GM21526 (cell line): ENCODE measurements at regions not wholly inside any gene's neighbourhood (a gene's known extent, or its start where the extent isn't known, plus 50 kb on each side); places are given as distances from the start of the nearest gene placed in this dataset.
"Not testable (repeated sequence)": the region's sequence is repeated elsewhere in the genome, so short reads cannot be mapped to it uniquely, and the experiment has no call there.

ENCODE experiments used
- ATAC-seq: cut with Tn5 transposase; IDR thresholded peaks from one replicate; pipeline ENCODE4 v1.9.1; 2021; ENCODE audit warnings: moderate library complexity; ENCODE audit not compliant: unreplicated experiment, low FRiP score

DNA sequence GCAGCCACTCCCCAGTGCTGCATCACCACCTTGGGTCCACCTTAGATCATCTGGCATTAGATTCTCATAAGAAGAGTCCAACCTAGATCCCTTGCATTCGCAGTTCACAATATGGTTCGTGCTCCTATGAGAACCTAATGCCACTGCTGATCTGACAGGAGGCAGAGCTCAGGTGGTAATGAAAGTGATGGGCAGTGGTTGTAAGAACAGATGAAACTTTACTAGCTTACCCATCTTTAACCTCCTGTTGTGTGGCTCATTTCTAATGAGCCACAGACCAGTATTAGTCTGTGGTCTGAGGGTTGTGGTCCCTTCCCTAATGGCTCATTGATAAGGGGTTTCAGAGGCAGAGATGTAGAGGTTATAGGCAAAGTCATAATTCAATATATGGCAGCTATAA is 615.9 kb upstream of the MIS18BP1 start:
- peak; percentile 9 for ATAC-seq

DNA sequence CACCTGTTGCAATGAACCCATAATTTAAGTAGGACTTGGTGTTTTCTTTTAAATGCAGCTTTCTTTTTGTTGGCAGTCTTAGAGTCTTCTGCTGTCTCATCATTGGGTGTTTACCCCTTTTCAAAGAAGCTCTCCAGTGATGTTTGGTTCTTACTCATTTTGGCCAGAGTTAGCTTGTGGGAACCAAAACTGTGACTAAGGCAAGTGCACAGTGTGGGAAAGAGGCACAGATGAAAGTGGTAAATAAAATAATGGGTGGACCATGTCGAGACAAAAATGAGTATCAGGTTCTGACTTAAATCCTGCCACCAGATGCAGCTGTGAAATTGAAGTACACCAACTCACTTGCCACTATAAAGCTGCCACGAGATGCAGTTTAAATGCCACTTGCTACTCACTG is 615.4 kb upstream of the MIS18BP1 start:
- peak; percentile 64 for ATAC-seq

DNA sequence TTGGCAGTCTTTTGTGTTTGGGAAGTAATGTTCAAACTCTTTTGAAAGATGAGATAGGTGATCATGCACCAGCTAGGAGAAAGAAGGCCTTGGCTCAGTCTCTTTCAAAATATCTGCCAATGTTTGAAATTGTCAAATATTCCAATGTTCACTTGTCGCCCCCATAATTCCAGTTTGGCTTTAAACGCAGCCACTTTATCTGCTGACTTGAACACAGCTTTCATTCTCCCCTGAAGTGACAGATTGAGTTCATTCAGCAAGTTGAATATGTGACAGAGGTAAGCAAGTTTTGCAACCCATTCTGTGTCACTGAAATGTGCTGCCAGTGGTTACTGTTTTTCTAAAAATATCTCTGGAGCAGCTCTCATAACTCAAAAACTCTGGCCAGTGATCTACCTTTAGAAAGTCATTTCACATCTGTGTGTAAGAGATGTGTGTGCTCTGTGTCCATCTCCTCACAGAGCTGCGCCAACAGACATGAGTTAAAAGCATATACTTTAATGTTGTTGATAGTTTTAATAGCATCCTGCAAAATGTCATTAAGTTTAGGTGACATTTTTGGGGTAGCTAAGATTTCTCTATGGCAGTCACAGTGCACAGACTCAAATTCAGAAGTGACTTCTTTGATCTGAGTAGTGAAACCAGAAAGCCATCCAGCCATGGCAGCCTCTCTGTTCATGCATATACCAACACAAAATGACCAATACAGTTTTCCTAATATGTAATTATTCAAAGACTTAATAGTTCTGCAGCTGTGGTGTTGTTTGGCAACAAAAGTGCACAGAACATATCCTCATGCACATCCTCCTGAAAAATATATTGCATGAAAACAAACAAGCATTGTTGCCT is 614.3 kb upstream of the MIS18BP1 start:
- peak; percentile 65 for ATAC-seq

DNA sequence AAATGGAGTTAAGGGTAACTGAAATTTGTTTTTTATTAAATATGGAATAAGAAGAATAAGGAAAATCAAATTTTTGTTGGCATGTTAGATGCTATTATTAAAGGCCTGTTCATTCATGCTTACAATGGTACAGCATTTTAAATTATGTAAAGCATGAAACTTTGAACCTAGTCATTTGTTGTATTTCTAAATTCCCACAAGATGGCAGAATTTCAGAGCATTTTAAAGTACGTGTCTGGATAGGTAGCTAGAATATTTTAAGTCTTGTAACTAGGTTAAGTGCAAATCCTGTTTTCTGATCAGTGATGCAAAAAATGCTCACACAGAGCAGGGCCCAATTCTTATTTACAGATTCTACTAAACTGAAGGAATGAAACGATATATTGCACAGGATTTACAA is 585.6 kb upstream of the MIS18BP1 start:
- no peak for ATAC-seq

DNA sequence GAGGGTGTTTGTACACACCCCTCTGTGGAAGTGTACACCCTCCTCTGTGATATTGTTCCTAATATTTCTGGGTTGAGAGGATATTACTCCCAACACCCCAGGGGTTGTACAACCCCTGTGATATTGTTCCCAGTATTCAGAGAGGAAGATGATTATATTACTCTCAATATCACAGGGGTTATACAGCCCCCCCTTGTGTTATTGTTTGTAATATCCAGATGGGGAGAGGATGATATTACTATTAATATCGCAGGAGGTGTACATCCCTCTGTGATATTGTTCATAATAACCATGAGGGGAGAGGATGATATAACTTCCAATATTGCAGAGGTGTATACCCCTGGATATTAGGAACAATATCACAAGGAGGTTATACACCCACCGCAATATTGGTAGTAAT is 566.1 kb upstream of the MIS18BP1 start:
- ATAC-seq = no peak

DNA sequence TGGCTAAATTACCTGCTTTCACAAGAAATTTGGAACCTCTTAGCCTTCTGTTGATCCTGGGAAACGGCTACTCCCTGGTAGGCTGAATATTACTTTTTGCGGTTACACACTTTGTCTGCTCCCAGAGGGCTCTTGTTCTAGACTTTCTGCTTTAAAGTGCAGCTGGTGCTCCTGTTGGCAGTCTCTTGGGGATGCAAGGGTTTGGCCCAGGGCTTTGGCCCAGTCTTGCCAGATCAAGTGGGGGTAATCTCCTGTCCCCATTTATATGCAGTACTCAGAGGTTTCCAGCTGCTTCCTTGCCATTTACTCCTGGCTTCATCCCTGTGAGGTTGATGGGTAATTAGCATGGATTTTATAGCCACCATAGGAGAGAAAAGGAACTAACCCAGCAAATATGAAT is 558.2 kb upstream of the MIS18BP1 start:
- ATAC-seq = no peak

DNA sequence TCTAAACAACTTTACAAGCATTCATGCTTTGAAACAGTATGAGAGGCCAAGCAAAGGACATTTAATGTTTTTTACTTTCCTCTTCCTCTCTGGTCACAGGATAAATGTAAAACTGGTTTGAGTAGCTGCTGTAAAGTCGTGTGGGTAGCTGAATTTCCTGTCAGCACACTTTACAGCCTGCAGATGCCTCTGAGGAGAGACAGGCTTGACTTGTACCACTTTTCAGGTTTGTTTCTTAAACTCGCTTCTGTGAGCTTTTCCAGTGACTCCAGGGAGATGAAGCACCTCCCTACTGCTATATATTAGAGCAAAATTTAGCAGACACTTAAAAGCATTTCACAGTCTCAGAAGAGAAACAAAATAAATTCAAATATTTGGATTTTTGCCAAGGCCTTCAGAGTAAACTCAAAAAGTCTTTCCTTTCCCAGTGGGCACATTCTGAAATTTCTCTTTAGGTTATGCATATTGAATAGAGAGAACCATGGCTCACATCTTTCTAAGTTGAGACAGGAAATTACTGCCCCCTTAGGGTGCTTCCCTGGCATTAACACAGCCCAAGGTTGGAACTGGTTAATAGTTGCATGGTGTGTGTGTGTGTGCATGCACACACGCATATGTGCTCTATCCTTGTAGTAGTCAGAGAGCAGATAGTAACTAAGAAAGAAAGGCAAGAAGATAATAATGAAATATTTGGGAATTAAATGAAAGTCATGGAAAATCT is 557.3 kb upstream of the MIS18BP1 start:
- ATAC-seq = no peak

DNA sequence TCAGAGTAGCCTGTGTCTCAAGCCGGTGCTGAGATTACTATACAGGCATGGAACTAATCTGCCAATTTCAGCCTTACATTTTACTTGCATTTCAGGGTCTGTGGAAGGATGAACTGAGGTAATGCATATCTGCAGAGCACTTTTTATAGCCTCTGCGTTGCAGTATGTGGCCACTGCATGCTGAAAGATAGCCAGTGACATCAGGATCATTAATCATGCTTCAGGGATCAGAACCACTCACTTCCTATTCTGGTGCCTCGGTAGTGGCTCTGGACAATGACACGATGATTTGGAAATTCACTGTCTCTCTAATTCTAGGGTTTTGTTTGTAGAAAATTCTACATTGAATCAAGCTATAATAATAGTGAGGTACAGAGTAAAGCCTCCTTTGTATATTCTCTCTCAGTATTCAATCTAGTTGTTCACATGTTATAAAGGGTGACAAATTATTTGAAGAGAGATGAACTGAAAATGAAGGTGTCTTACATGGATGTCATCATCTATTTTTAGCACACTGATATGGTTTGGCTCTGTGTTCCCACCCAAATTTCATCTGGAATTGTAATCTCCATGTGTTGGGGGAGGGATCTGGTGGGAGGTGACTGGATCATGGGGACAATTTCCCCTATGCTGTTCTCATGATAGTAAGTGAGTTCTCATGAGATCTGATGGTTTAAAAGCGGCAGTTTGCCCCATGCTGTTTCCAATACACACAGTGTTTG is 554.3 kb upstream of the MIS18BP1 start:
- ATAC-seq = no peak

DNA sequence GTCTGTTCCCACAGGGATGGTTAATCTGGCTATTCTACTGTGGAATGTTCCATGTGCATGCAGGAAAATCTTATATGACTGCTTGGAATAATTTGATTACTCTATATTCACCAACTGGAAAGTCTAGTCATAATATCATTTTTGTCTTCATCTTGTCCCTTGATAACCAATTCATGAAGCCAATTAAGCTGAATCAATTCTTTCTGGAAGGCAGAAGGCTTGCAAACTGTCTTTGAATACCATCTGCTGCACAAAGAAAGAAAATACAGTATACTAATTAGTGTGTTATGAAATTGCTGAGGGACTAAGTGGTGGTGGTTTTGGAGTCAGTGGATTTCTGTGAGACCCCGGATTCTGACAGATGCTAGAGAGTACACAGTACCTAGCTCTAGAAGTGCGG is 546.5 kb upstream of the MIS18BP1 start:
- ATAC-seq = no peak

DNA sequence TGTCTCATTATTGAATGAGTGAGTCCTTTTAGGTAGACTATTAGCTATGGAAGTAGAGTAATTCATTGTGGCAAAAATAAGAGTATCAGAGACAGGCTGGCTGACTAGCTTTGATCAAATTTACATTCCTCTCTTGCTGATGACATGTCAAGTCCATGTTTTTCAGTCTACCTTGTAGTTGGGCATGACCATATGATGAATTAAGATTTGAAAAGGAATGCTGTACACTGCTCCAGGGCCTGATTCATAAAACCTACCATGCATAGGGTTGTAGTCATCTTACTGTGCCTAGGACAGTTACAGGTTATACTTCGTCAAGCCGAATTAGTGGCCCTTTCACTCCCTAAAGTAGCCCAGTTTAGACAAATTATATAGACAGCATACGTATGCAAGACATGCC is 545.7 kb upstream of the MIS18BP1 start:
- ATAC-seq = no peak

DNA sequence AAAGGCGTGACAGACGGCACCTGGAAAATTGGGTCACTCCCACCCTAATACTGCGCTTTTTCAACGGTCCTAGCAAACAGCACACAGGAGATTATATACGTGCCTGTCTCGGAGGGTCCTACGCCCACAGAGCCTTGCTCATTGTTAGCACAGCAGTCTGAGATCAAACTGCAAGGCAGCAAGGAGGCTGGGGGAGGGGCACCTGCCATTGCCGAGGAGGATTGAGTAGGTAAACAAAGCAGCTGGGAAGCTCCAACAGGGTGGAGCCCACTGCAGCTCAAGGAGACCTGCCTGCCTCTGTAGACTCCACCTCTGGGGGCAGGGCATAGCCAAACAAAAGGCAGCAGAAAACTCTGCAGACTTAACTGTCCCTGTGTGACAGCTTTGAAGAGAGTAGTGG is 543.0 kb upstream of the MIS18BP1 start:
- ATAC-seq = not testable (repeated sequence)

DNA sequence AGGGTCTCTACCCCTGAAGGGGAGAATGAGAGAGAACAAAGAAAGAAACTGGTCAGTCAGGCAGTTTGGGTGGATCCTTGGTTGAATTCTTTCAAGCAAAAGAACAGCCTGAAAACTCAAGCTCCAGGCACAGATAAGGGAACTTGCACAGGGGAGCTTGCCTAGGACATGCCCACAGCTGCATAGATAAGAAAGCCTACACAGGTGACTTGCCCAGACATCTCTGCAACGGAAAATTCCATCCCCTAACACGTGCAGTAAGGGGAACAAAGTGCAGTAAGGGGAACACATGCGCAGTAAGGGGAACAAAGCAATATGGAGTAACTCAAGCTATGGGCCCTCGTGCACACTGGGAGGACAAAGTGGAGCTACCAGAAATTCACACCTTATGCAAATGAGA is 540.1 kb upstream of the MIS18BP1 start:
- ATAC-seq = no peak

DNA sequence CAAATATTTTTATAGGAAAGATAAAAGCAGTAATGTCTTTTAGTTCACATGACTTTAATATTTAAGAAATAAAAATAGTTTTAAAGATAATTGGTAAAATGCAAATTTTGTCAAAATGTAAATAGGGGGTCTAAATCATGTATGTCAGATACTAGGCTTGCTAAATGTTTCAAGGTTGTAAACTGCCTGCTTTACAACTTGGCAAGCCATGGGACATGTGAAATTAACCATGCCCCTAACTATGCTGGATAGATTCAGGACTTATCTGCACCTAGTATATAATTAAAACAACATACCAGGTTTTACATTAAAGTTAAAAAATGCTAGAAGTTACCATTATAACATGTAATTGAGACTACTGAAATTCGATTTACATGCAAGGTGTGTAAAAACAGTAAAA is 537.3 kb upstream of the MIS18BP1 start:
- no peak for ATAC-seq

DNA sequence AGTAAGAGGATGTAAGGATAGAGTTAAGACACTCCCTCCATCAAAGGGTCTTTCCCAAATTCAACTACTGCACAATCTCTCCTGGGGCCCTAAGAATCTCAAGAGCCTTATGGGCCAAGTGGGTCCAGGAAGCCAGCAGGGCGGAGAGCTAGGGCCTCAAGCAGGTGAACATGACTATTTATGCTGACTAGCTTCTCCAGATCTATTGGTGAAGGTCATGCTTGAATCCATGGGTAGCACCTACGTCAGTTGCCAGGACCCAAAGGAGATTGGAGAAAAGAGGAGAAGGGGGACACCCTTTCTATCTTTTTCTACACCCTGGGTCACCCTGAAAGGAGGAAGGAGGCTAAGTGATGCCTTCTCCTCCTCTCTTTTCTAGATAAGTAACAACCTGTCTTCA is 534.2 kb upstream of the MIS18BP1 start:
- no peak for ATAC-seq

DNA sequence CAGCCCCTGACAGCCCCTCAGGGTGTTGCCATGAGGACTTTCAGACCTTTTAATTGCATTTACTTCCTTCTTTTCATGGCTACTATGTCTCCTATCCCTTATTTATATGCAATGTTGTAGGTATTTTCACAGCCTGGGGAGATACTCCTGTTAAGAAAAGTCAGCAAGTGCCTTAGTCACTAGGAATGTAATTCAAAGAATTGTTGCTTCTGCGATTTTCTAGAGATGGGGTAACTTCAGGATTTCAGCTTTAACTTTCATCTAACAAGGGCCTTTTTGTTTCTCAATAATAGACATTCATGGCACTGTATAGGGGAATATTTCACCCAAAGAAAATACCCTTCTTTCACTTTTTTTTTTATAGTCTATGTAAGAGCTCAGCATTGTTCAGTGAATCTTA is 533.3 kb upstream of the MIS18BP1 start:
- no peak for ATAC-seq

DNA sequence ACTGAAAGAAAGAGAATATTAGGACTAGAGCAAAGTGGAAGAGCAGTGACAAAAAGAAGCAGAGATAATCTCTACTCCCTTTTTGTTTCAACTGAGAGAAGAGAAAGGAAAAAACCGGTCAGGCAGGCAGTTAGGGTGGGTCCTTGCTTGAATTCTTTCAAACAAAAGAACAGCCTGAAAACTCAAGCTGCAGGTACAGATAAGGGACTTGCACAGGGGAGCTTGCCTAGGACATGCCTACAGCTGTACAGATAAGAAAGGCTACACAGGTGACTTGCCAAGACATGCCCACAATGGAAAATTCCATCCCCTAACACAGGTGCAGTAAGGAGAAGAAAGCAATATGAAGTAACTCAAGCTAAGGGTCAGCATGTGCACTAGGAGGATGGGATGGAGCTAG is 532.2 kb upstream of the MIS18BP1 start:
- no peak for ATAC-seq

DNA sequence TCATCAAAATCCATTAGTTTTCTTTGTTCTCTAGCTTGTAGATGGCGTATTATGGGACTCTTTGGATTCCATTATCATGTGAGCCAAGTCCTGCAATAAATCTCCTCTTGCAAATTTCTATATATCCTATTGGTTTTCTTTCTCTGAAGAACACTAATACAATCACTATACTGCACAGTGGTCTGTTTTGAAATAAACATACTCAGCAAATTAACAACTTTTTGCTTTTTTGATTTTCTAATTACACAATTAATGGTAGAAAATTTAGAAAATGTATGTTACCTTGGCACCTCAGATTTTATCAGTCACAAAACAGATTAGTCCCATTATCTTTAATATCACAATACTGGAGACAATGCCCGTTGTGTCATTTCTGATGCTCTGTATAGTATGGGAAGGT is 513.2 kb upstream of the MIS18BP1 start:
- ATAC-seq = no peak

DNA sequence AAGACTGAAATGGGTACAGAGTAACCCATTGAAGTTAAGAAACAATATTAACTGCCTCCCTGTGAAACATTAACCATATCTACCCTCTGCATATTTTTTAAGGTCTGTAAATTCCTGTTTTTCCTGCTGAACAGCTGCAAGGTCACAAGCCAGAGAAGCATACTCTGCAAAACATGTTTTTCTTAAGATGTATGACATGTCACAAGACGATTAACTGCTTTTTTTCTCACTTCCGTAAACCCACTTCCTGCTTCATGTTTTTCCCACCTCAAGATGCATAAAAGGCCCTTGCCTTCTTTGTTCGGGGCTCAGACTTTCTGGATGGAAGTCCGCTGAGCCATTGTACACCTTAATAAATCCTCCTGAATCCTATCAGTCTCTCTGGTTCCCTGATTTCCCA is 504.7 kb upstream of the MIS18BP1 start:
- ATAC-seq = no peak

DNA sequence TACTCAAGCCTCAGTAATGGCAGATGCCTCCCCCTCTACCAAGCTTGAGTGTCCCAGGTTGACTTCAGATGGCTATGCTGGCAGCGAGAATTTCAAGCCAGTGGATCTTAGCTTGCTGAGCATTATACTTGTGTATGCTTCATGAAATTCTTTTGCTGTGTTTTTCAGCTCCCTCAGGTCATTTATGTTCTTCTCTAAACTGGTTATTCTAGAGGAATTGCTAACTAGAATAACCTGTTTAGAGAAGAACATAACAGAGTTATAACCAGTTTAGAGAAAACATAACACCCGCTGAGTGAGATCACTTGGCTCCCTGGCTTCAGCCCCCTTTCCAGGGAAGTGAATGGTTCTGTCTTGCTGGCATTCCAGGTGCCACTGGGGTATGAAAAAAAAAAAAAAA is 503.4 kb upstream of the MIS18BP1 start:
- ATAC-seq = not testable (repeated sequence)

DNA sequence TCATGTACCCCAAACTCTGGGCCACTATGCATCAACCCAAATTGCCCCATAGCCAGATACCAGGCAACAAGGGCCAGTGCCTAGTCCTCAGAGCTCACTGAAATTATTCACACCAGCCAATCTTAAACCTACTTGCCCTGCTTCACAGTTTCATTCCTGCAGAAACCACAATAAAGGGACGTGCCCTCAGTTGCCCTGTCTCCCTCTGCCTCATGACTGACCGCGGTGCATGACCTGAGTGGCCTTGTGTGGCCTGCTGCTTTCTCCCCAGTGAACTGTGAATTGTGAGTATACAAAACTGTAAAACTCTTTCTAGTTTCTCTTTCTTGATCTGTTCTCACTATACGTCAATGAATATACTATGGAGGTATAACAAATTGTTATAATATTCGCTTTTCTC is 490.9 kb upstream of the MIS18BP1 start:
- ATAC-seq = no peak

DNA sequence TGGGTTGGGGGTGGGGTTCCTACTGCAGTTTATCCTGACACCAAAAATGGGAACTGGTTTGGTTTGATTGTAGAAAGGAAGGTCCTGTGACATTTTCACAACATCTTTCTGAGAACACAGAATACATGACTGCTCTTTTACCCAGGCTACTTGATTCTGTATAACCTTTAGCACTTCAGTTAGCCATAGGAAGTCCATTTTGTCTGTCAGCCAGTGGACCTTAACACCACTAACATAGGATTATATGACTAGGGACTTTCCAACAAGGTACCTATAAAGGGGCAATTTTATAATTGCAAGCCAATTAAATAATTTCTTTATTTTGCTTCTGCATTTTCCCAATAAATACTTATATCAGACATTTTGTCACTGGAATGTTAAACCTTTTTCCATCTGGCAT is 489.2 kb upstream of the MIS18BP1 start:
- no peak for ATAC-seq
